A204.1 (cell line): ENCODE measurements at regions not wholly inside any gene's neighbourhood (a gene's known extent, or its start where the extent isn't known, plus 50 kb on each side); places are given as distances from the start of the nearest gene placed in this dataset.
"Not testable (repeated sequence)": the region's sequence is repeated elsewhere in the genome, so short reads cannot be mapped to it uniquely, and the experiment has no call there.

Source experiments
- FAIRE-seq: peaks from 2 replicates; lab custom pipeline; 2012; peaks lifted over from hg19 to GRCh38; lab: Jason Lieb, UNC

- FAIRE-seq: no peak
Observed at GRCh38 chr9:10835791-10836463, 223.1 kb upstream of the PTPRD start.

GRCh38 chr9:10843151-10843550 is 230.3 kb upstream of the PTPRD start:
- FAIRE-seq: no peak

GRCh38 chr9:10855847-10856246 is 243.0 kb upstream of the PTPRD start:
- FAIRE-seq: no peak

DNA sequence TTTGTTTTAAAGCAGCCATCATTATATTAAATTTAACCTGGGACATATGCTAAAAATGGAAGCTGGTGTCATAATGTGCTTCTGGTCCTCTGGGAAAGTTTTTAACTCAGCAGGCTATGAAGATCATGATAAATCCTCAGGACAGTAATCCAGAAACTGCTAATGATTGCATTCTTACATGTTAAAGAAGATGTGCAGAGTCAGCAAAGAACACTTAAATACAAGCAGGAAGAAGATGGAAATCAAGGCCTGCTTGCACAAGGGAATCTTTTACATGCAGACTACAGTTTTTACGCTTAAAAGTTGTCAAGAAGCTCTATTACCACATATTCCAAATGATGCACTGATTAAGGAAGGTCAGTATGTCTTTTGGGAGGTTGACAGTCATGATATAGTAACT is 246.0 kb upstream of the PTPRD start:
- no peak for FAIRE-seq

DNA sequence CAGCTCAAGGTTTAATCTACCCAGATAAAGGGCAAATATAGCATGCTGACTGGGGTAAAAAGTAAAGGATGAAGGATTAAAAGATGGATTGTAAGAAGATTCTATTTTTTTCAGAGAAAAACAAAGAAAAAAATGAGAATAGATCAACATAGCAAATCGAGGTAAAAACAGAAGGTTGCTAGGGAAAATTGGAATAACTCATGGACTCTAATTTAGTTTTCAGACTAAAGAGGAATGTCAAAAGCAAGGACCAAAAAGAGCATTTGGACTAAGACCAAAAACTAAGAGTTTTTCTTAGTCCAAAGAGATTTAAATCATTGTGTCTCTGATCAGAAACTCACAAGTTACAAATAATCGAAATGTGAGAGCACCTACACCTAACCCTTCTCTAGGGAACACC is 250.7 kb upstream of the PTPRD start:
- no peak for FAIRE-seq

DNA sequence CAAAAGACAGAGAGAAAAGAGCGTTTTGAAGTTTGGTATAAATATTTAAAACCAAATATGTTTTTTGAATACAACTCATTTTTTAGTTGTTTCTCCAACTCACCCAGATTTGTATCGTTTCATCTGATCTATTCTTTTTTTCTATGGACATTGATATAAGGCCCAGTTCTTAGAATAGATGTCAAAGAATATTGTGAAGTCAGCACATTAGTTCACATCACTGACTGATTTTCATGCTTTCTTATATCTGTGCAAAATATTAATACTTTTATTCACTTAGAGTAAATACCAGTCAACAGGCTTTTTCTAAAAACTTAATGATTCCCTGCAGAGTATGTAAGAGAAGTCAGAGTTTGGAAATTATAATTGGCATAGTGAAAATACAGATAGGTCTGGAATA is 254.4 kb upstream of the PTPRD start:
- FAIRE-seq: no peak

DNA sequence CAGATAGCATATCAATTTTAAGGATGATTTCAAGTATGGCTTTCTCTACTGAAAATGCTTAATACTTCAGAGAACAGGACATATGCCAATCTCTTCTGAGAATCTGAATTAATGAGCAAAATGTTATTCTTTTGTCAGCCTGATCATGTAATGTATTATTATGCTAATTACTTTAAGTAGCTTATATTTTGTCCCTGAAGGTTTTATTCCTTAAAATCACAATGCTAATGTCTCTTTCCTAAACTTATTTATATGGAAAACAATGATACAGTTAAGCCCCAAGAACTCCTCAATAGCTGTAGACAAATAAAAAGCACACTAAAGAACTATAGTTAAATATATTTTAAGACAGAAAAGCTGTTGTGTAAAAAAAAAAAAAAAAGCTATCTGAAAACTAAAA is 256.9 kb upstream of the PTPRD start:
- no peak for FAIRE-seq

- FAIRE-seq: no peak
Observed at GRCh38 chr9:10873999-10874398, 261.2 kb upstream of the PTPRD start.

- FAIRE-seq: no peak
Observed at GRCh38 chr9:10875752-10876151, 262.9 kb upstream of the PTPRD start.

DNA sequence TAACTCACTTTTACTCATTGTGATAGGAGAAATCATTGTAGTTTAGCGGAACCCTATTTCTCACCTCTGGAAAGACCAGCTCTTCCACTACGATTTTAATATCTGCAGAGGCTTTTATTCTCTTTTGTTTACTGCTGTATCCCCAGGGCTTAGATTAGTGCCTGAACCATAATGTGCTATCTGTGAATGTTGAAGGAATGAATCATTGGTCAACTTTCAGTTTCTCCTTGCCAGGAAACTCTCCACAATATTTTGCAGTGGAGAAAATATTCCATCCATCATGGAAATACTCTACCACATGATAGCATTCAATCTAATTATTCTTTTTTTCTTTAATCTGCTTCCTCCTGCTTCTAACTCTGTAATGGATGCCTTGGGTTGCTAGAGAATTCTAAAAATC is 263.5 kb upstream of the PTPRD start:
- FAIRE-seq: no peak

DNA sequence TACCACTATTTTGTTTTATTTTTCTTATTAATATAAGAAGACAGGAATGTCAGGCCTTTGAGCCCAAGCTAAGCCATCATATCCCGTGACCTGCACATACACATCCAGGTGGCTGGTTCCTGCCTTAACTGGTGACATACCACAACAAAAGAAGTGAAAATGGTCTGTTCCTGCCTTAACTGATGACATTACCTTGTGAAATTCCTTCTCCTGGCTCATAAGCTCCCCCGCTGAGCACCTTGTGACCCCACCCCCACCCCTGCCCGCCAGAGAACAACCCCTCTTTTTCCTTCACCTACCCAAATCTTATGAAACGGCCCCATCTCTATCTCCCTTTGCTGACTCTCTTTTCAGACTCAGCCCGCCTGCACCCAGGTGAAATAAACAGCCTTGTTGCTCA is 277.5 kb upstream of the PTPRD start:
- not testable (repeated sequence) for FAIRE-seq

DNA sequence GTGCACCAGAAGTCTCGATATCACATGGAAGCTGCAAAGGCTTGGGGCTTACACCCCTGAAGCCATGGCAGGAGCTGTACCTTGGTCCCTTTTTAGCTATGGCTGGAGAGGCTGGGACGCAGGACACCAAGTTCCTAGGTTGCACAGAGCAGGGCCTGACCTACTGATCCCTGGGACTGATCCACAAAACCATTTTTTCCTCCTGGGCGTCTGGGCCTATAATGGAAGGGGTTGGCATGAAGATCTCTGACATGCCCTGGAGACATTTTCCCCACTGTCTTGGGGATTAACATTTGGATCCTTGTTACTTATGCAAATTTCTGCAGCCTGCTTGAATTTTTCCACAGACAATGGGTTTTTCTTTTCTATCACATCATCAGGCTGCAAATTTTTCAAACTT is 286.7 kb upstream of the PTPRD start:
- no peak for FAIRE-seq

GRCh38 chr9:10903969-10904368 is 291.2 kb upstream of the PTPRD start:
- no peak for FAIRE-seq

DNA sequence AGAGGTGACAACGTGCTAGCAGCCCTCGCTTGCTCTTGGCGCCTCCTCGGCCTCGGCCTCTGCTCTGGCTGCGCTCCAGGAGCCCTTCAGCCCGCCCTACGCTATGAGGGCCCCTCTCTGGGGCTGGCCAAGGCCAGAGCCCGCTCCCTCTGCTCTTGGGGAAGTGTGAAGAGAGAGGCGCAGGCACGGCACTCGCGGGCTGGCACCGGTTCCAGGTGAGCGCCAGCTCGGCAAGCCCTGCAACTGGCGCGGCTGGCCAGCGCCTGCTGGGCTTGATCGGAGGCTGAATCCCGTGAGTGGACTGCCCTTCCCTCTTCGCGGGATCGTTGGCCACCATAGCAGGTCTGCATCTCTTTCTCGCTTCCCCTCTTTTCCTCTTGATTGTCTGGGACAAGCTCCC is 298.0 kb upstream of the PTPRD start:
- no peak for FAIRE-seq

GRCh38 chr9:10911373-10911772 is 298.6 kb upstream of the PTPRD start:
- FAIRE-seq: no peak

DNA sequence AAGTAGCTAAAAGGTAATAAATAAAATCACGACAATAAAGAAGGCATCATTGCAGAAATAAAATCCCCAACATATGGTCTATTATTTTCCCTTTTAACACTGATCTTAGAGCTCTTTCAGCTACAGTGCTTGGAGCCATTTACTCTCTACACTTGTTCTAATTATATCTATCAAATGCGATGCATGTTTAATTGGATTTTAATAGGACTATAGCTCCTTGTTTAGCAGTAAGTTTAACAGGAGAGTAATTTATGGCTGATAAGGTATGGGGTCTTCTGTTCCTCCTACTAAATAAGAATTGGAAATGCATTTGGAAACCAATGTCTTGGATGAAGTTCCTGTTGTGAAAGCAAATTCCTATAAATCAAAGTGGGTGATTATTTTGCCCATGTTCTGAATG is 304.2 kb upstream of the PTPRD start:
- FAIRE-seq: no peak

GRCh38 chr9:10921671-10922070 is 308.9 kb upstream of the PTPRD start:
- FAIRE-seq: no peak

- no peak for FAIRE-seq
Observed at GRCh38 chr9:10925896-10926295, 313.1 kb upstream of the PTPRD start.

DNA sequence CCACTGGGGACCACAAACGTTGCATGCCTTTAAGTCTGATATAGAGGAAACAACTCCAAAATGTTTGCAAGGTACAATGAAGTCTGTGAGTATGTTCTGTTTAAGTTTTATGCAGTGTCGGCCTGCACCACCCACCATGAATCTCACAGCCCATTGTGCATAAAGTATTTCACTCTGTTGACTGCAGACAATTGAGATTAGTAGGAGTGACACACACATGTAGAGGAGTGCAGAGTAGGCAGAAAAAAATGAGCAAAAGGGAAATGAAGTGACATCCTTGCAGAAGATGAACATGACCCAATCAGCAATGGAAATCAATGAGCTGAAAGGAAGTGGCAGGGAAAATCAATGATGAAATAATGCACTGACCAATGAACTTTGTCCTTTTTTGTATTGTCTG is 315.6 kb upstream of the PTPRD start:
- no peak for FAIRE-seq

GRCh38 chr9:10930081-10930480 is 317.3 kb upstream of the PTPRD start:
- no peak for FAIRE-seq

DNA sequence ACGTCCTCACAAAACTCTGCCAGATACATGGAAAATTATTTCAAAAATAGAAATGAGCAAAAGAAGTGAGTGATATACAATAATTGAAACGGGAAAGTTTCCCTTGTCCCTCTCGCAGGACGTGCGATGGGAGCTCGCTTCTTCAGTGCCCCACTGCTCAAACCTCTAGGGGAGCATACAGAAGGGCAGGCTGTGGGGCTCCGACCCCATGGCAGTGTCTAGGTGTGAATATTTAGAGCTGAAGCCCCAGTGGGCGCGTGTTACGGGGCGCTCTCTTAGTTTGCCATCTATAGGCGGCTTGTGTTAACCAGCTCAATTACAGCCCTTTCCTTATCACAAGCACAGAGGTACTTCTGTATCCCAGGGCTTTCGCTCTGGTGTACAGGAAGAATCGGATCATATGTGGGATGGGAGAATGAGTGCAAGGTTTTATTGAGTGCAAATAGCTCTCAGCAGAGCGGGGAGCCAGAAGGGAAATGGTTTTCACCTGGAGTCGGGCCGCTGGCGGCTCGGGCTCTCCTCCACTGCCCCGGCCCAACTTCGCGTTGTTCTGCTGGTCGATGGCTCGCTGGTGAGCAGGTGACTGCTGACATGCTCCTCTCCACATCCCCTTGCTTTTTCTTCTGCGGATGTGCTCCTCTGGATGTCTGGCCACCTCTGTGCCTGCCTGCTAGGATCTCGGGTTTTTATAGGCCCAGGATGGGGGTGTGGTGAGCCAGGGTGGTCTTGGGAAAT is 334.0 kb upstream of the PTPRD start:
- no peak for FAIRE-seq

- no peak for FAIRE-seq
Observed at GRCh38 chr9:10957878-10958277, 345.1 kb upstream of the PTPRD start.

DNA sequence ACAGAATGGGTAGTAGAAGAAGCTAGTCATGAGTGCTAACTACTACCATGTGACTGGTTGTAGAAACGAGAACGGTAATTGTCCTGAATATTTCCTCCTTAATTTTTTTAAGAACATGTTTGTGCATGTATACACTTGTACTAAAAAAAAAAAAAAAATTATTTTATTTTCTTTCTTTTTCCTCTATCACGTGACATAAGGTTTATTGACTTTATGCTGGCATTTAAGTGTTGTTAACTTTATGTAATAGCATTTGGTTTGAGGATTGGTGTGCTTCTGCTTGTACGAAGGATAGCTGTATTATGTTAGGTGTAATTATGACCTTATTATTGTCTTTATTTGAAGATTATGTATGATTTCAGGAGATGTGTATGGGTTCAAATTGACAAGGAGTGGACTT is 349.1 kb upstream of the PTPRD start:
- FAIRE-seq: no peak

DNA sequence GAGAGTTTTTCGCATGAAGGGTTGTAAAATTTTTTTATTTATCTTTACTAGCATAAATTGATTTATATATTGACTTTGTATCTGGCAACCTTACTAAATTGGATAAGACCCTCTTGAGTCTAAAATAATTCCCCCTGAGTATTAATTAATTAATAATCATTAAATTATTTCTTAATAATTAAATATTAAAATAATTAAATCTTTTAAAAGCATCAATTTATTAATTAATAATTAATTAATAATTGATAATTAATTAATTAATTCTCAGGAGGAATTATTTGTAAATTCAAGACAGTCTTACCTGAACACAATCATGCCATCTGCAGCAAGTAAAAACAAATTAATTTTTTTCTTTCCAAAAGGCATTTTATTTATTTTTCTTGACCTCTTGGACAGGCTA is 370.4 kb upstream of the PTPRD start:
- peak; percentile 79 for FAIRE-seq
